AG09319 (cell line): ENCODE measurements at regions not wholly inside any gene's neighbourhood (a gene's known extent, or its start where the extent isn't known, plus 50 kb on each side); places are given as distances from the start of the nearest gene placed in this dataset.

Experiments
- DNase-seq: peaks from one replicate; pipeline ENCODE4 v3.0.0-alpha.2; 2010; ENCODE audit warnings: low read depth; ENCODE audit errors: extremely low read depth
- TF ChIP-seq, protein P1 (sequence below): IDR thresholded peaks from 2 replicates; pipeline ENCODE4 v1.5.1; 2011; ENCODE audit warnings: low read depth, mild to moderate bottlenecking, inconsistent platforms, low read length, moderate library complexity

DNA sequence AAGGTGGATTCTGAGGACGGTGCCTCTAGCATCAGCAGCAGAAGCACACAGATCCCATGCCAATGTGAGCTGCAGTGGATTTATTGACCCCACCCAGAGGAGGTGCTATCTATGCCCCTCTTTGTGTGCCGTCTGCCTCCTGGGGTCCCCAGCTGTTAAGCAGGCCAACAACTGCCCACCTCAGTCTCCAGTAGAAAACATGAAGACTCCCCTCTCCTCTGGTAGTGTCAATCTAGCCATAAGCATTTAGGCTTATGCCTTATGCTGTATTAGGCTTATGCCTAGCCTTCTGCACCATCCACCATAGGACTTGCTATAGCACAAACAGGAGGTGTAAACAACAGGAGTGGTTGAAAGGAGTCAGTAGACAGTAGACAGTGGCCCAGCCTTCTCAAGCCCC, 417.9 kb upstream of the C16orf82 start:
- TF ChIP-seq, protein P1, sequence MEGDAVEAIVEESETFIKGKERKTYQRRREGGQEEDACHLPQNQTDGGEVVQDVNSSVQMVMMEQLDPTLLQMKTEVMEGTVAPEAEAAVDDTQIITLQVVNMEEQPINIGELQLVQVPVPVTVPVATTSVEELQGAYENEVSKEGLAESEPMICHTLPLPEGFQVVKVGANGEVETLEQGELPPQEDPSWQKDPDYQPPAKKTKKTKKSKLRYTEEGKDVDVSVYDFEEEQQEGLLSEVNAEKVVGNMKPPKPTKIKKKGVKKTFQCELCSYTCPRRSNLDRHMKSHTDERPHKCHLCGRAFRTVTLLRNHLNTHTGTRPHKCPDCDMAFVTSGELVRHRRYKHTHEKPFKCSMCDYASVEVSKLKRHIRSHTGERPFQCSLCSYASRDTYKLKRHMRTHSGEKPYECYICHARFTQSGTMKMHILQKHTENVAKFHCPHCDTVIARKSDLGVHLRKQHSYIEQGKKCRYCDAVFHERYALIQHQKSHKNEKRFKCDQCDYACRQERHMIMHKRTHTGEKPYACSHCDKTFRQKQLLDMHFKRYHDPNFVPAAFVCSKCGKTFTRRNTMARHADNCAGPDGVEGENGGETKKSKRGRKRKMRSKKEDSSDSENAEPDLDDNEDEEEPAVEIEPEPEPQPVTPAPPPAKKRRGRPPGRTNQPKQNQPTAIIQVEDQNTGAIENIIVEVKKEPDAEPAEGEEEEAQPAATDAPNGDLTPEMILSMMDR: no peak
- DNase-seq: no peak

DNA sequence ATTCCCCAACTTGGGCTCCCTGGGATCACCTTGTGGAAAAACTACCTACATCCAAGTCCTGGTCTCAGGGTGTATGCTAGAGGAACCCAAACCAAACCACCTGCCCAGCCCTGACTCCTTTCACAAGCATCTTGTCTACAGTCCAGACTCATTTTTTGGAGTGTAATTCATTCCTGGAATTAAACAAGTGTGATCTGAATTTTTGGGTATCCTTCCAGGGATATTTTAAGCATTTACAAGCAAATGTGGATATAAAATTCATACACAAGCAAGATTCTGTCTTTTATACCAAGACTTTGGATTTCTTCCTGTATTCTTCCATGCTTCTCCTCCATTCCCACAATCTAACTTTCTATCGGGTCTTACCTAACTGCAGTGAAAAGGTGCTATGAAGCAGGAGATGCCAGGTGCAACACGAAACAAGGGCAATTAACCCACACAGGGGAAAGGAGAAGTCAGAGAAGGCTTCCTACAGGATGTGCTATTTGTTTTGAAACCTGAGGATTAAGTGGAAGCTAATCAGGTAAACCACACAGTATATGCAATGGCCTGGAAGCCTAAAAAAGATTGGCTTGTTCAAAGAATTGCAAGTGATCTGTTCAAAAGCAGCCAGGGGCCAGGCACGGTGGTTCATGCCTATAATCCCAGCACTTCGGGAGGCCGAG, 417.2 kb upstream of the C16orf82 start:
- TF ChIP-seq, protein P1: no peak
- DNase-seq: no peak

DNA sequence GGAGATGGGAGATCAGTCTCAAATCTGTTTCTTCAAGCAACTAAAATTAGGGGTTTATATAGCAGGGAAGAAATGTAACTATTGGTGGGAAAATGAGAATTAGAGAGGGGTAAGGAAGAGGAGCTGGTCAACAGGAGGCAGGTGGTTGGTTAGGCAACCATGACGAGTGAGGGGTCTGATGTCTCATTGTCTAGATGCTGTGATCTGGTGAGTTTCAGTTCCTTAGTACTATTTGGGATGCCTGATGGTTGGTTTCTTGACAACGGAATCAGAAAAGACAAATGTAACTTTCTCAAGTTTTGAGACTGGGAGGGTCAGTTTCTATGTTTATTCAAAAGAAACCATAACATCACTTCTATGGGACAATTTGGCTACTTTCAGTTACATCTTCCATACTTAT, 415.3 kb upstream of the C16orf82 start:
- DNase-seq: no peak

DNA sequence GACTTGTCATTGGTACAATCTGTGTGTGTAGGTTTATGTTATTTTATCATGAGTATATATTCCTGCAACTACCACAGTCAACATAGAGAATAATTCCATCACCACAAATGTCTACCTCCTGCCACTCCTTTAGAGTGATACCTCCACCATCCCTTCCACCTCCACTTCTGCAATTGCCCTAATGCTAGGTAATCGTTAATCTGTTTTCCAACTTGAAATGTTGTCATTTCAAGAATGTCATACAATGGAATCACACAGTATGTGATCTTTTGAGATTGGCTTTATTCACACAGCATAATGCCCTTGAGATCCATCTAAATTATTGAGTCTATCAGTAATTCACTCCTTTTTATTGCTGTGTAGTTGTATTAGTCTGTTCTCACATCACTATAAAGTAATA, 414.8 kb upstream of the C16orf82 start:
- TF ChIP-seq, protein P1: no peak
- DNase-seq: no peak

More for the DNA sequence above, 415.3 kb upstream of the C16orf82 start:
- TF ChIP-seq, protein P1: no peak

DNA sequence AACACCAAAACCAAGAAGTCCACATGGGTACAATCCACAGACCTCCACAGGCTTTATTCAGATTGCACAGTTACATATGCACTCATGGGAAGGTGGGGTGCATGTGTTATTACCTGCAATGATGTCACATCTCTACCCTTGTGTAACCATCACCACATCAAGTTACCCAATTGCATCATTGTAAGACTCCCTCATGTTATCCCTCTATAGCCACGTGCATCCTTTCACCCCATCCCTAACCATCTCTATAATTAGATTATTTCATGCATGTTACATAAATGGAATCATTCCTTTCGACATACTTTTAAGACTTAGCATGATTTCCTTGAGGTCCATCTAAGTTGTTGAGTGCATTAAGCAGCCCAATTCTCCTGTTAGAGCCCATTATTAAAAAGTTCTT, 408.2 kb upstream of the C16orf82 start:
- DNase-seq: no peak
- TF ChIP-seq, protein P1: no peak

DNA sequence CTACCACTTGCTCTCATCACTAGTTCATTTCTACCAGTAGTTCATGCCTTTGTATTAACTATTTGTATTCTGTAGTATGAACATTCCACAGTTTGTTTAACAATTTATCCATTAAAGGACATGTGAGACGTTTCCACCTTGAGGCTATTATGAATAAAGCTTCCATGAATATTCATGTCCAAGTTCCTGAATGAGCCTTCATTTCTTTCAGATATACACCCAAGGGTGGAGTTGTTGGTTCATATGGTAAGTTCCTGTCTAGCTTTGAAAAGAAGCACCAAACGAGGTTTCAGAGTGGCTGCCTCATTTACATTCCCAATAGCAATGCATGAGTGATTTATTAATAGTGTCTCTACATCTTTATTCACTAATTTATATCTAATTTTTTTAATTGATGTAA, 407.8 kb upstream of the C16orf82 start:
- no peak for DNase-seq
- TF ChIP-seq, protein P1: no peak

DNA sequence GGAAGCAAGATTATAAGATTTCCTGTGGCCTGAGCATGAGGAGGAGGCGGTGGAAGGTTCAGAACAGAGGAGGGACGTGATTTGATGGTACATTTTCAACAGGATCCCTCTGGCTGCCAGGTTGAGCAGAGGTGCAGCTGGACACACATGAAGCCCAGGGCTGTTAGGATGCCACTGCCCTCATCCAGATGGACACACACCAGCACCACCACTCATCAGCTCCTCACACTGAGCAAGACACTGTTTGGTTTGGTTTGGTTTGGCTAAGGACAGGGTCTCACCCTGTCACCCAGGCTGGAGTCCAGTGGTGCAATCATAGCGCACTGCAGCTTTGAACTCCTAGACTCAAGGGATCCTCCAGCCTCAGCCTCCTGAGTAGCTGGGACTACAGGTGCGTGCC, 402.6 kb upstream of the C16orf82 start:
- DNase-seq: no peak
- TF ChIP-seq, protein P1: no peak
